ENCODE measurements at regions not wholly inside any gene's neighbourhood (a gene's known extent, or its start where the extent isn't known, plus 50 kb on each side); places are given as distances from the start of the nearest gene placed in this dataset.

GRCh38 chr17:77364381-77364911 lies 223.7 kb downstream of the SEC14L1 start:
- Histone ChIP-seq H3K36me3 (ENCODE audit: control insufficient read depth in 2 of 2, insufficient read depth in 1 of 2, low read length in 2 of 2) (no peaks in the 10 kb centered on the region), H3K4me3 (ENCODE audit: low read depth, low read length) (no peak overlapping the region), H3K9me3 (ENCODE audit: control insufficient read depth, insufficient read depth, low read depth, low read length) (no peaks in the 10 kb centered on the region), H3K27ac (ENCODE audit: extremely low read depth, low read depth, low read length) (no peak overlapping the region), H3K4me1 (ENCODE audit: control insufficient read depth, insufficient read depth, low read length) (peaks cover 15% of the 10 kb centered on the region)
- CTCF ChIA-PET: no interaction called here
- TF ChIP-seq ZNF169 (tag by site-specific recombination; IDR thresholded peaks at IDR 0.05): no peak
- TF ChIP-seq ZNF776 (tag by site-specific recombination; IDR thresholded peaks at IDR 0.05; ENCODE audit: borderline replicate concordance): no peak
- no peak for TF ChIP-seq ZBTB10 (tag by site-specific recombination; IDR thresholded peaks at IDR 0.05)
- TF ChIP-seq ZNF580 (tag by site-specific recombination; IDR thresholded peaks at IDR 0.05): no peak
- no peak for TF ChIP-seq ZNF777 (tag by site-specific recombination; IDR thresholded peaks at IDR 0.05; ENCODE audit: borderline replicate concordance)
- TF ChIP-seq ZNF639 (tag by site-specific recombination; IDR thresholded peaks at IDR 0.05): no peak
- no peak for TF ChIP-seq HOXD13 (CRISPR knock-in tag; IDR thresholded peaks at IDR 0.05; ENCODE audit: borderline replicate concordance)
- TF ChIP-seq, protein P1, sequence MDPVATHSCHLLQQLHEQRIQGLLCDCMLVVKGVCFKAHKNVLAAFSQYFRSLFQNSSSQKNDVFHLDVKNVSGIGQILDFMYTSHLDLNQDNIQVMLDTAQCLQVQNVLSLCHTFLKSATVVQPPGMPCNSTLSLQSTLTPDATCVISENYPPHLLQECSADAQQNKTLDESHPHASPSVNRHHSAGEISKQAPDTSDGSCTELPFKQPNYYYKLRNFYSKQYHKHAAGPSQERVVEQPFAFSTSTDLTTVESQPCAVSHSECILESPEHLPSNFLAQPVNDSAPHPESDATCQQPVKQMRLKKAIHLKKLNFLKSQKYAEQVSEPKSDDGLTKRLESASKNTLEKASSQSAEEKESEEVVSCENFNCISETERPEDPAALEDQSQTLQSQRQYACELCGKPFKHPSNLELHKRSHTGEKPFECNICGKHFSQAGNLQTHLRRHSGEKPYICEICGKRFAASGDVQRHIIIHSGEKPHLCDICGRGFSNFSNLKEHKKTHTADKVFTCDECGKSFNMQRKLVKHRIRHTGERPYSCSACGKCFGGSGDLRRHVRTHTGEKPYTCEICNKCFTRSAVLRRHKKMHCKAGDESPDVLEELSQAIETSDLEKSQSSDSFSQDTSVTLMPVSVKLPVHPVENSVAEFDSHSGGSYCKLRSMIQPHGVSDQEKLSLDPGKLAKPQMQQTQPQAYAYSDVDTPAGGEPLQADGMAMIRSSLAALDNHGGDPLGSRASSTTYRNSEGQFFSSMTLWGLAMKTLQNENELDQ (tag by site-specific recombination; IDR thresholded peaks at IDR 0.05; ENCODE audit: low read depth): no peak
- no peak for TF ChIP-seq GLIS2 (tag by site-specific recombination; IDR thresholded peaks at IDR 0.05)
- no peak for TF ChIP-seq ZFP3 (tag by site-specific recombination; IDR thresholded peaks at IDR 0.05; ENCODE audit: low read depth)
- TF ChIP-seq, protein P2, sequence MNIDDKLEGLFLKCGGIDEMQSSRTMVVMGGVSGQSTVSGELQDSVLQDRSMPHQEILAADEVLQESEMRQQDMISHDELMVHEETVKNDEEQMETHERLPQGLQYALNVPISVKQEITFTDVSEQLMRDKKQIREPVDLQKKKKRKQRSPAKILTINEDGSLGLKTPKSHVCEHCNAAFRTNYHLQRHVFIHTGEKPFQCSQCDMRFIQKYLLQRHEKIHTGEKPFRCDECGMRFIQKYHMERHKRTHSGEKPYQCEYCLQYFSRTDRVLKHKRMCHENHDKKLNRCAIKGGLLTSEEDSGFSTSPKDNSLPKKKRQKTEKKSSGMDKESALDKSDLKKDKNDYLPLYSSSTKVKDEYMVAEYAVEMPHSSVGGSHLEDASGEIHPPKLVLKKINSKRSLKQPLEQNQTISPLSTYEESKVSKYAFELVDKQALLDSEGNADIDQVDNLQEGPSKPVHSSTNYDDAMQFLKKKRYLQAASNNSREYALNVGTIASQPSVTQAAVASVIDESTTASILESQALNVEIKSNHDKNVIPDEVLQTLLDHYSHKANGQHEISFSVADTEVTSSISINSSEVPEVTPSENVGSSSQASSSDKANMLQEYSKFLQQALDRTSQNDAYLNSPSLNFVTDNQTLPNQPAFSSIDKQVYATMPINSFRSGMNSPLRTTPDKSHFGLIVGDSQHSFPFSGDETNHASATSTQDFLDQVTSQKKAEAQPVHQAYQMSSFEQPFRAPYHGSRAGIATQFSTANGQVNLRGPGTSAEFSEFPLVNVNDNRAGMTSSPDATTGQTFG (tag by site-specific recombination; IDR thresholded peaks at IDR 0.05; ENCODE audit: borderline replicate concordance): no peak
- TF ChIP-seq ZSCAN23 (tag by site-specific recombination; IDR thresholded peaks at IDR 0.05): no peak
- no peak for TF ChIP-seq ZNF610 (tag by site-specific recombination; IDR thresholded peaks at IDR 0.05; ENCODE audit: borderline replicate concordance)
- TF ChIP-seq ZNF549 (tag by site-specific recombination; IDR thresholded peaks at IDR 0.05): no peak
- TF ChIP-seq ZNF2 (tag by site-specific recombination; IDR thresholded peaks at IDR 0.05): no peak
- TF ChIP-seq PBX3 (CRISPR knock-in tag; IDR thresholded peaks at IDR 0.05): no peak
- no peak for TF ChIP-seq ZNF664 (tag by site-specific recombination; IDR thresholded peaks at IDR 0.05)
- POLR2A ChIA-PET: no interaction called here
